T-helper 2 cell (primary cell): ENCODE measurements at regions not wholly inside any gene's neighbourhood (a gene's known extent, or its start where the extent isn't known, plus 50 kb on each side); places are given as distances from the start of the nearest gene placed in this dataset.

Experiments
- DNase-seq, 5 experiments: peaks; one replicate each; pipeline versions ENCODE4 v3.0.0 to v3.0.0-alpha.2; 2012 to 2022

DNA sequence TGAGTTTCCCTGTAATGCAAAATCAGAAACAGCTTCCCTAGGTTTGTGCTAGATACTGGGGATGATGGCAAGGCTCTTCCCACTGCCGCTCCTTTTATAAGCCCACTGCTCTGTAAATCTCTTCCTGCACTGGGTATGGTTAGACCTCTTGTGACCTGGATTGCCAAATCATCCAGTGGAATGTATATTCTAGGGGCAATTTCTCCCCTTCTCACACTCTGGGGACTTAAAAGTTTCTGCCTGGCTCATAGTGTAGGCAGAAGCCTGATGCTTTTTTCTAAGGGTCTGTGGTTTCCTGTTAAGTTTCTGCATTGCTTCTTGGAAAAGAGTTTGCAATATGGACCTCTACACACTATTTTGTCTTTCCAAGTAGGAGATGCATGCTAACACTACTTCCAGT, 1582.0 kb upstream of the PCDH20 start:
- DNase-seq = no peak

DNA sequence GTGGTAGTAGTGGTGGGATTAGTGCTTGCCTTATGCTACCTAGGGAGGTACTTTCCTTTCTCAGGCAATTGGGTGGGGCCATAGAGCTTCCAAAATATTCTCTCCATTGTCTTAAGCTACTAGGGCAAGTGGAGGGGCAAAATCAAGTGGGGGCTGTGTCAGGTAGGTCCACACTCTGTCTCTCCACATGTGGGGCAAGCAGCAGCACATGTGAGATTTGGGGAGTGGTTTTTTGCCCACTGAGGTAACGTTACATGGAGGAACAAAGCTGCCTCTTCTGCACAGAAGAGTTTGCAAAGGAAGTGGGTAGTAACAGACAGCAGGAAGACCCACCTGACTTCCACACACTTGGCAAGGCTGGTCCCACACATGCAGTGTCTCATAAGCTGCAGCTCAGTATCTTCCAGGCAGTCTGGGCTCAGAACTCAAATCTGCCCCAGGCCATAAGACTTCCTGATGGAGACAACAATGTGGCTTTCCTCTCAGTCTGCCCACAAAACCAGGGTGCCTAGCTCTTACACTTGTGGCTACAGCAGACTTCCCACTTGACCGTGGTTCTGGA, 1581.5 kb upstream of the PCDH20 start:
- no peak for DNase-seq

- no peak for DNase-seq
Measured at GRCh38 chr13:62973804-62974203, 1558.2 kb upstream of the PCDH20 start.

DNA sequence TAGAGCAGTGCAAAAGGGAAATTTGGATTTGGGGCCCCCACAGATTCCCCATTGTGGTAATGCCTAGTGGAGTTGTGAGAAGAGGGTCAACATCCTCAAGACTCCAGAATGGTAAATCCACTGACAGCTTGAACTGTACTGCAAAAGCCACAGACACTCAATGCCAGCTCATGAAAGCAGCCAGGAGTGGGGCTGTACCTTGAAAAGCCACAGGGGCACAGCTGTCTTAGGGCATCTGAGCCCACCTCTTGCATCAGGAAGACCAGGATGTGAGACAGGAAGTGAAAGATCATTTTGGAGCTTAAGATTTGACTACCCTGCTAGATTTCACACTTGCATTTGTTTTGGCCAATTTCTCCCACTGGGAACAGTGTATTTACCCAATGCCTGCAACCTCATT, 1548.9 kb upstream of the PCDH20 start:
- no peak for DNase-seq

GRCh38 chr13:62960723-62961122, 1545.1 kb upstream of the PCDH20 start:
- no peak for DNase-seq

DNA sequence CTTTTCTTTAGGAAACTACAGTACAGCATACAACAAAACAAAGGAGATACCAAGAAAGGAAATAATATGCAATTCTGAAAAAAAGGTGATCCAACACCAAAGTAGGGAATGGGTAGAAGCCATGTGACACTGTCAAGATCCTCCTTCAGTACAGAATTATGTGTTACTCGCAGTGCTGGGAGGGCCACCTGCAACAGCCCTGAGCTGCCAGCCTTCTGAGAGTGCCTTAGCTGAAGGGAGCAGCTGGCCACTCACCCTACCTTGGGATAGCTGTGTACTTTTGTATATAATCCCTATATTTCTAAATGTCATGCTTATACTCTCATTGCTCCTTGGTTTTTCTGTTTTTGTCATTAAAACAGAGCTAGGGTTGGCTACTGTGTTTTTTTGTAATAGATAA, 1518.2 kb upstream of the PCDH20 start:
- no peak for DNase-seq

DNA sequence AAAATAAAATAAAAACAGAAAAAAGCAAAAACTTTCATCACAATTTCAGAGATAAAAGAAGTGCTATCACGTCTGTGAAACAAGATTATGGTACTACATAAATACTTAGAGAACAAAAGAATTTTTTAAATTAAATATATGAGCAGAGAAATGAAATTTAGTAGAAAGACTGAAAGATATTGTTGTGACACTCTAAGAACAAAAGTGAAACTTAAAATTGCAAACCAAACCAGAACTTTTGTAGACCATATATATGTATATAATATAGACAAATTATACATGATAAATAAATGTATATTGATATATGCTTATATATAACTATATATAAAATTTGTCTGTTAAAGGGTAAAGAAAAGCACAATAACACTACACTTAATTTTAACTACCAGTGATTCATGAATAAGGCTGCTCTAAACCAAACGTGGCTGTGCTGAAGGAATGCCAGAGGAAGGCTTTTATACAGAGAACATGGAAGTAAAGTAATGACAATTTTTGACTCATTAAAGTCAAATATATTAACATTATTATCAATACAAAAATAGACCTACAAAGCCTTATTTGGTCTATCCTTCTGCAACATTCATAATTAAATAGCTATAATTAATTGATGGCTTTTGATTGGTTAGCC, 1516.7 kb upstream of the PCDH20 start:
- no peak for DNase-seq

GRCh38 chr13:62931853-62932252, 1516.2 kb upstream of the PCDH20 start:
- no peak for DNase-seq

- no peak for DNase-seq
Measured at GRCh38 chr13:62924395-62924794, 1508.7 kb upstream of the PCDH20 start.

DNA sequence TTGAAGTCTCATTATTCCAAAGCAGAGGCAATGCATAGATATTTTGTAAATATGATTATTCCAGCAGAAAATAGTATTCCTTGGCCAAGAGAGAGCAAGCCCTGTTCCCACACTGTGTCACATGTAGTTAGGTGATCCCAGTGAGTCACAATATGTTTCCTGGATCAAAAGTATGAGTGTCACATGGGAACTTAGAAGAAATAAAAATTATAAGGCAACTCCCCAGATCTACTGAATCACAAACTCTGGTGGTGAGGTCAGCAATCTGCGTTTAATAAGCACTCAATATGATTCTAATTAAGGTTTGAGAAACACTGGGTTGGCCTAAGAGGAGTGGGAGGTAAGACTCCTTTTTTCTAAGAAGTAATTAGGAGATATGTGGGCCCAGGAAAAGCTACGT, 1504.5 kb upstream of the PCDH20 start:
- no peak for DNase-seq

DNA sequence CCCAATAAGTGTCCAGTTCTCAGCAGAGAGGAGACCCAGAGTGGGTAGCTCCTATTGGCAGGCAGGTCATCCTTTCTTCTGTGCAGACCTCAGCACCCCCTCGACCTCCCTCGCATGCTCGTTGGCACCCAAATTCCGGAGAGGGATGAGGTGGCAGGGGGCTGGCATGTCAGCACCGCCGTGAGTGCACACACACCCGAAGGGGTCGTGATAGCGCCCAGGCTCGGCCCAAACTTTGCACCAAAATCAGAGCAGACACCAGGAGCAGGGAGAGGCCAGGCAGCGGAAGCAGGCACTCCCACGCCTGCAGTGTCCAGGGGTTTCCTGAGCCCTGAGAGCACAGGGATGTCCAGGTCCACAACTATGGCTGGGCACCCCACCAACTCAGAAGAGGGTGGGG, 1503.8 kb upstream of the PCDH20 start:
- DNase-seq = no peak

DNA sequence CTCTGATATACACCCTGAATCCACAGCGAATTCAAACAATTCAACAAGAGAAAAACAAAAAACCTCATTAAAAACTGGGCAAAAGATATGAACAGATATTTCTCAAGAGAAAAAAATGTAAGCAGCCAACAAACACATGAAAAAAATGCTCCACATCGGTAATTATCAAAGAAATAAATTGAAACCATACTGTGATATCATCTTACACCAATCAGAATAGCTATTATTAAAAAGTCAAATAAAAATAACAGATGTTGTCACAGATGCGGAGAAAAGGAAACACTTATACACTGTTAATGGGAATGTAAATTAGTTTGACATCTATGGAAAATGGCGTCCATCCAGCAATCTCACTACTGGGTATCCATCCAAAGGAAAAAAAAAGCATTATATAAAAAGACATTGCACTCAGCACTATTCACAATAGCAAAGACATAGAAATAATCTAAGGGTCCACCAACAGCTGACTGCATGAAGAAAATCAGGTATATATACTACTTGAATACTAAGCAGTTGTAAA, 1495.0 kb upstream of the PCDH20 start:
- DNase-seq = no peak

- no peak for DNase-seq
Measured at GRCh38 chr13:62908321-62908720, 1492.7 kb upstream of the PCDH20 start.

DNA sequence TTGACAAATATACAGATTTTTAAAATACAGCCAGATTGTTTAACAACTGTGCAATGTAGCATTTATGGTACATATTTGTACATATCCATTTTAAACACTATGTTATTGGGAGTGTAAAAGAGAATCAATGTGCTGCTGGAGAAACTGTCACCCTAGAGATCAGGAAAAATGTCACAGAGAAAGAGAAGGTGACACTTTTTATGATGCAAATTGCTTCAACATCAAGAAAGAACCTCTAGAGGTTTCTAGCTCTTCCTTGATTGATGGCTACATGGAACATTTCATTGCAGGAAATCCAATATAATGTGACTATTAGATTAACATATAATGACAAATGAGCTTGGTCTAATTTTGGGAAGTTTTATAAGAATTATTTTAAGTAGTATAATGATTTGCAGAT, 1491.2 kb upstream of the PCDH20 start:
- no peak for DNase-seq

DNA sequence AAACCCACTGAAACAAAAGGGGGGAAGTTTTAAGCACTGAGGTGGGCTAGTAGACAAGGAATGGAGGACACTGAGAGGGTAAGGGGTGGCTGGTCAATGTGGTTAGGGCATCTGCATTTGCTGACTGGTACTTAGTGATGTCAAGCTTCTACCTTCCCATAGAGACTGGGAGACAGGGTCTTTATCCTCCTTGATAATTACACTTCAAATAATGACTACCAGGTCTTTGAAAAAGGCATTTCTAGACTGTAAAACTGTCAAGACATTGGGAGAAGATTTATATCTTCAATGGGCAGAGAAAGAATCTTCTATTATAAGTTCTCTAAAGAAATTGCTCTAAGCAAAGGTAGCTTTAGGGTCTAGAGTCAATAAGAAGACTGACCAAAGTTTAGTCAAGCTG, 1490.8 kb upstream of the PCDH20 start:
- no peak for DNase-seq

GRCh38 chr13:62887046-62887445, 1471.4 kb upstream of the PCDH20 start:
- DNase-seq = no peak

DNA sequence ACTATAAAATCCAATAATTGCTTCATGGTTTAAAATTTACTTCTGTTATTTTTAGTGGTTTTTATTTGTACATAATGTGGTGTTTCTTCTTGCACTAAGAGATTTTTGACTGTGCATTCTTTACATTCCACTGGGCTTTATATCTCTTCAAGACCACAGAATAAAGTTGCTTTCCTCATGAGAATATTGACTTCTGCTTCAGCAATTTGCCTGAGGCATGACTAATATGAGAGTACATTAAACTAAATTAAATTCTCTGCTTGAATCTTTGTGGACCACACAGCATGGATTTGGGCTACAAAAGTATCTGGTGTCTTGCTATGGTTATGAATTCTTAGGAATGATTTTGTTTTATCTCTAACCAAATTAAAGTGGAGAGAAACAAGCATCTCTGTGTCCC, 1463.4 kb upstream of the PCDH20 start:
- DNase-seq = no peak

- DNase-seq = no peak
Measured at GRCh38 chr13:62875118-62875640, 1459.5 kb upstream of the PCDH20 start.

- DNase-seq = no peak
Measured at GRCh38 chr13:62850331-62850730, 1434.7 kb upstream of the PCDH20 start.

DNA sequence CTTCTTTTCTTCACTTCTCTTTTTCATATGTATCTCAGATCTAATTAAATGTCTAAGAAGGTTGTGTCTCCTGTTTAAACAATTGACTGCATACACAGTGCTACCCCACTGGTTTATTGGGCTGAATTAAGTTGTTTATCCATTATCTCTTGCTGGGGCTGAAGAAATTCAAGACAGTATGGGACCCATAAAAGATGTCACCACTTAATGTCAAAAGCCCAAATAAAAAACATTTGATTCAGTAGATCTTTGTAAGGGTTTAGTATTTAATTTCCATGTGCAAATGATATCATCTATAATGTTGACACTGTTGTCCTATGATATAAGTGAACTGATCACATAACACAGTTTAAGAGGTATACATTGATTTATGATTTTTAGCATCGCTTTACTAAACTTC, 1431.9 kb upstream of the PCDH20 start:
- no peak for DNase-seq

- no peak for DNase-seq
Measured at GRCh38 chr13:62846302-62846701, 1430.7 kb upstream of the PCDH20 start.

- DNase-seq = no peak
Measured at GRCh38 chr13:62839338-62839737, 1423.7 kb upstream of the PCDH20 start.

DNA sequence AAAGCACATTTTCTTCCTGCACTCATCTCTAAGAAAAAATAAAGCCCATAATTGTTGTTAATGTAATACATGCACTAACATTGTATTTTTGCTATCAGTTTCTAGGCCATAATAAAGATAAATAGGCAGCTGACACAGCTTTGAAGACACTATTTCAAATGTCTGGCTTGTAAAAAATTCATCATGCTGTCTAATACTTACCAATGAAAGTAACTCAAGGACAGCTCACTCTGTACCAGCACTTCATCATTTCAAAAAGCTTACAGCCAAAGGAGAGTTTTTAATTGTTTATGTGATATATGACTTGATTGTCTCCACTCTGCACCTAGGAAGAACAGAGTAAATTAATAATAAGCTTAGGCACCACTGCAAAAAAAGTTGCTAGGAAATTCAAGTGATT, 1423.3 kb upstream of the PCDH20 start:
- no peak for DNase-seq

- no peak for DNase-seq
Measured at GRCh38 chr13:62837895-62838294, 1422.2 kb upstream of the PCDH20 start.

GRCh38 chr13:62829486-62829885, 1413.8 kb upstream of the PCDH20 start:
- DNase-seq = no peak
